ENCODE measurements at regions not wholly inside any gene's neighbourhood (a gene's known extent, or its start where the extent isn't known, plus 50 kb on each side); places are given as distances from the start of the nearest gene placed in this dataset.

DNA sequence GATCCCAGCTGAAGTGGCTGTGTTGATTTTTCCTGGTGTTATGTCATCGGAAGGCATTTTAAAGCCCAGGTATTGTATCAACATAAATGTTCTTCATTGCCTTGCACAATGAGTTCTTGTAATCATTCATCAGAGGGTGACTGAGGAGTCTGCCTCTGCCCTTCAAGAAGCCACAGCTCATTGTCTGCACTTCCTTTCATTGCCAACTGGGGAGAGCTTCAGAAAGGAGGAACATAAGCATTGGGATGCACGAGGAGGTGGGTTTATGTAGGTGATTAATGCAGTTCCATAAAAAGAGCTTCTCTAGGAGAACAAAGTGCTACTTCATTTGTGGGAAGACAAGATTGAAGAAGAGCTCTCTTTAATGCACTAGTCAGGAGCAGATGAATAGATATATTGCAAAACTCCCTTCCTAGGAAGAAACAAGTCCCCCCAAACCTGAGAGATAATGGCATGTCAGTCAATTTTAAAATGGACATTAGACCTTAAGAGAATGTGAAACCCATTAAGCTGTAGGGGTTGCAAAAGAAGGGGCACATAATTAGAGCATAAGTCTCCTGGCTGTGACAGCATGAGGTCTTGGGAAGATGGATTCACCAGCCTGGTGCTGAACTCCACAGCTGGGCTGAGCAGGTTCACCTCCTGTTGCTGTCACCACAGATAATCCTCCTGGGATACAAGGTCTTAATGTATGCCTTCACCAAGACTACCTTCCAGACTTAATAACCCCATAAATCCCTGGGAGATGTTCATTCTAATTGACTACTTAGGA, 124.6 kb downstream of the BACH1 start:
- H3K36me3 ChIP-seq: no peaks in the 10 kb centered on the region
- TF ChIP-seq, protein P1, sequence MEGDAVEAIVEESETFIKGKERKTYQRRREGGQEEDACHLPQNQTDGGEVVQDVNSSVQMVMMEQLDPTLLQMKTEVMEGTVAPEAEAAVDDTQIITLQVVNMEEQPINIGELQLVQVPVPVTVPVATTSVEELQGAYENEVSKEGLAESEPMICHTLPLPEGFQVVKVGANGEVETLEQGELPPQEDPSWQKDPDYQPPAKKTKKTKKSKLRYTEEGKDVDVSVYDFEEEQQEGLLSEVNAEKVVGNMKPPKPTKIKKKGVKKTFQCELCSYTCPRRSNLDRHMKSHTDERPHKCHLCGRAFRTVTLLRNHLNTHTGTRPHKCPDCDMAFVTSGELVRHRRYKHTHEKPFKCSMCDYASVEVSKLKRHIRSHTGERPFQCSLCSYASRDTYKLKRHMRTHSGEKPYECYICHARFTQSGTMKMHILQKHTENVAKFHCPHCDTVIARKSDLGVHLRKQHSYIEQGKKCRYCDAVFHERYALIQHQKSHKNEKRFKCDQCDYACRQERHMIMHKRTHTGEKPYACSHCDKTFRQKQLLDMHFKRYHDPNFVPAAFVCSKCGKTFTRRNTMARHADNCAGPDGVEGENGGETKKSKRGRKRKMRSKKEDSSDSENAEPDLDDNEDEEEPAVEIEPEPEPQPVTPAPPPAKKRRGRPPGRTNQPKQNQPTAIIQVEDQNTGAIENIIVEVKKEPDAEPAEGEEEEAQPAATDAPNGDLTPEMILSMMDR (IDR thresholded peaks at IDR 0.05): no peak
- TF ChIP-seq POLR2AphosphoS5 (IDR thresholded peaks at IDR 0.05) (no peak), EP300 (IDR thresholded peaks at IDR 0.05) (no peak), POLR2A (IDR thresholded peaks at IDR 0.05) (no peak)
- DNase-seq (ENCODE audit: low spot score in 2 of 2): no peak
- no peak overlapping the region for H3K4me3 ChIP-seq
- no peaks in the 10 kb centered on the region for H3K27me3 ChIP-seq
- H3K9me3 ChIP-seq: no peaks in the 10 kb centered on the region
- no peaks in the 10 kb centered on the region for H3K4me1 ChIP-seq
- 72% methylated on average over 2 of the region's 2 CpGs for WGBS
- no peak overlapping the region for H3K27ac ChIP-seq

DNA sequence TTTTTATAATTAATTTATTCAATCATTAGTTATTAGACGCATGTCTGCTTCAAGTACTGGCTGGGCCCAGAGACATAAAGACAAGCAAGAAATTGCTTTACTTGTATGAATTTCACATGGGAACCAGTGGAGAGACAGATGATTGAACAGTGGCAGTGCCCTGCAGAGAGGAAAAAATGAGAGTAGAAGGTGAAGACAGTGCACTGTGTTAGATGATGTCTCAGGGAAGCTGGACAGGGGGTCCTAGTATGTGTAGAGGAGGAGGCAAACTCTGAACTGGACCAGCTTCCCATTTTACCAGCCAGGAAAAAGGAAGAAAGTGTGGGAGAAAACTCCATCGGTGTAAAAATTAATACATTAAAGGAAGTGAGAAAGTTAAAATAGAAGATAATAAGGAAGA, 126.0 kb downstream of the BACH1 start:
- TF ChIP-seq POLR2A (IDR thresholded peaks at IDR 0.05) (no peak), POLR2AphosphoS5 (IDR thresholded peaks at IDR 0.05) (no peak), EP300 (IDR thresholded peaks at IDR 0.05) (no peak)
- TF ChIP-seq, protein P1 (IDR thresholded peaks at IDR 0.05): no peak
- 80% methylated on average over 2 of the region's 2 CpGs for WGBS
- no peak for DNase-seq (ENCODE audit: low spot score in 2 of 2)

DNA sequence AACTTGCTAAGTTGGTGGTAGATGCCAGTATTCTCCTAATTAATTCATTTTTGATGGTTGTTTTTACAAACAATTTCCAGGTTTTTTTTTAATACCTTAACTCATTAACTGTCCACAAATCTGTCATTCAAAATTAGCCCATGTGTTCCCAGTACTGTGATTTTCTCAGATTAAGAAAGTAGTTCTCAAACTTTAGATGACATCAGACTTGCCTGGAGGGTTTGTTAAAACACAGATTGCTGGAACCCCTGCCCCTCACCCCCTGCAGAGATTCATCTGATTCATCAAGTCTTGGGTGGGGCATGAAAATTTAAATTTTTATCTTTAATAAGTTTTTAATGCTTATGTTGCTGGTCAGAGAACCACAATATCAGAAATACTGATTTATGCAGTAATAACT, 130.5 kb downstream of the BACH1 start:
- Histone ChIP-seq H3K4me1 (no peaks in the 10 kb centered on the region), H3K4me3 (no peak overlapping the region), H3K36me3 (no peaks in the 10 kb centered on the region), H3K27me3 (no peaks in the 10 kb centered on the region), H3K27ac (no peak overlapping the region), H3K9me3 (no peaks in the 10 kb centered on the region)
- DNase-seq (ENCODE audit: low spot score in 2 of 2): no peak
- TF ChIP-seq, protein P1 (IDR thresholded peaks at IDR 0.05): no peak
- TF ChIP-seq POLR2A (IDR thresholded peaks at IDR 0.05) (no peak), EP300 (IDR thresholded peaks at IDR 0.05) (no peak), POLR2AphosphoS5 (IDR thresholded peaks at IDR 0.05) (no peak)

More for the DNA sequence above, 126.0 kb downstream of the BACH1 start:
- no peaks in the 10 kb centered on the region for H3K4me1 ChIP-seq
- no peak overlapping the region for H3K4me3 ChIP-seq
- no peaks in the 10 kb centered on the region for H3K9me3 ChIP-seq
- H3K36me3 ChIP-seq: no peaks in the 10 kb centered on the region
- H3K27me3 ChIP-seq: no peaks in the 10 kb centered on the region
- H3K27ac ChIP-seq: no peak overlapping the region

DNA sequence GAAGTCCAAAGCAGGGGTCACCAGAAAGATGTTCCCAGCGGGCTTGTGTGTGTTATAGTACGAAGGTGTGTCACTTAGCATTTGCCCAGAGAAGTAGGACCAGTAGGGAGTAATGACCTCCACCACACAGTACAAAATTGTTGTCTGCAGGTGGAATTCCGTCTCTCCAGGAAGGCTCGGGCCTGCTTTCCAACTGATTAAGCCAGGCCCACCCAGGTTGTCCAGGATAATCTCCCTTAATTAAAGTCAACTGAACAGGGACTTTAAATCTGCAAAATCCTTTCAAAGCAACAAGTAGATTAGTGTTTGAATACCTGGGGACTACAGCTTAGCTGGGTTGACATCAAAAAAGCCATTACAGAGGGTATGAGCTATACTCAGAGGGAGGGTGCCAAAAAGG, 131.3 kb downstream of the BACH1 start:
- no peaks in the 10 kb centered on the region for H3K36me3 ChIP-seq
- no peak overlapping the region for H3K4me3 ChIP-seq
- H3K9me3 ChIP-seq: no peaks in the 10 kb centered on the region
- no peaks in the 10 kb centered on the region for H3K4me1 ChIP-seq
- H3K27me3 ChIP-seq: no peaks in the 10 kb centered on the region
- TF ChIP-seq, protein P1 (IDR thresholded peaks at IDR 0.05): no peak
- TF ChIP-seq POLR2AphosphoS5 (IDR thresholded peaks at IDR 0.05): no peak
- no peak for TF ChIP-seq POLR2A (IDR thresholded peaks at IDR 0.05)
- DNase-seq (ENCODE audit: low spot score in 2 of 2): no peak
- 91% methylated on average over 4 of the region's 4 CpGs for WGBS
- H3K27ac ChIP-seq: no peak overlapping the region

DNA sequence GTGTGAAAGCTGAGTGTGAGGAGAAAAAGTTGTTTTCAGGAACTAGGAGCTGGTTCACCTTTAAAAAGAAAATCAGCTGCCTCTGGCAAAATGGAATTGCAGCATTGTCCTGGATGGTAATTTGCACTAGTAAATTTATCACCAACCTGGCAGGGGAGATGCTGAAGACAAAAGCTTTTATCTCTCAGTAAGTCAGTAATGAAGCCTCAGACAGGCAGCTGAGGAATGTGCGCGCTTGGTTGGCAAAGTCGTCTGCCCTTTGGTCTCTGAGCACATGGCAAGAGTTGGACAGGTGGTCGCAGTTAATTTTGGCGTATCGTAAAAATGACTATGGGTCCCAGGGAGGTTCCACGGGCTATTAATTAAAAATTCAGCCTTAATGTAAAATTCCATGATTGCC, 131.9 kb downstream of the BACH1 start:
- H3K4me3 ChIP-seq: no peak overlapping the region
- DNase-seq (ENCODE audit: low spot score in 2 of 2): no peak
- H3K27me3 ChIP-seq: no peaks in the 10 kb centered on the region
- H3K36me3 ChIP-seq: no peaks in the 10 kb centered on the region
- TF ChIP-seq POLR2AphosphoS5 (IDR thresholded peaks at IDR 0.05): no peak
- TF ChIP-seq, protein P1 (IDR thresholded peaks at IDR 0.05): no peak
- no peak for TF ChIP-seq POLR2A (IDR thresholded peaks at IDR 0.05)
- no peak for TF ChIP-seq EP300 (IDR thresholded peaks at IDR 0.05)
- H3K27ac ChIP-seq: no peak overlapping the region
- 77% methylated on average over 7 of the region's 7 CpGs for WGBS
- no peaks in the 10 kb centered on the region for H3K4me1 ChIP-seq
- H3K9me3 ChIP-seq: no peaks in the 10 kb centered on the region

Measured in suprapubic skin (tissue), 4 donors.